ENCODE measurements at regions not wholly inside any gene's neighbourhood (a gene's known extent, or its start where the extent isn't known, plus 50 kb on each side); places are given as distances from the start of the nearest gene placed in this dataset.
"Not testable (repeated sequence)": the region's sequence is repeated elsewhere in the genome, so short reads cannot be mapped to it uniquely, and the experiment has no call there.

GRCh38 chr20:12098421-12098820, 180.7 kb downstream of the BTBD3 start:
- Mint-ChIP-seq H3K4me1 (no peaks in the 10 kb centered on the region), H3K9me3 (no peaks in the 10 kb centered on the region), H3K36me3 (no peaks in the 10 kb centered on the region), H3K27me3 (no peaks in the 10 kb centered on the region), H3K4me3 (no peak overlapping the region), H3K27ac (no peak overlapping the region)
- ATAC-seq (replicated peaks) (no peak), DNase-seq (no peak)

DNA sequence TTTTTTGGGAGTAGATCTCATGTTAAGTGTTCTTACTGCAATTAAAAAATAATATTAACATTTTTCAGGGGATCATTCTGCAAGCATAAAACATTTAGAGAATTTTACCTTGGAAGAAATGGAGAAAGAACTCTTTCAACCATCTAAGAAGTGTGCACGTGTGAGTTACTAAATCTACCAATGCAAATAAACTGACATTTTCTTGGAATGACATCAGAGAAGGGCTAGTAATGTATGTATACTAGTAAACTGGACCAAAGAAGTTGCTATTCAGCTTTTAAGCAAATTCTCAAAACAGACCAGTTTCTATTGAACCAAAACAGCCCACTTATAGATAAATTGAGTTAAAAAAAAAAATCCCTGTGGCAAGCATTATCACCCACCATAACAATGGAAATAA, 191.2 kb downstream of the BTBD3 start:
- DNase-seq (no peak), ATAC-seq (replicated peaks) (no peak)
- peaks cover 0 to 6% of the 10 kb centered on the region in 2 donors for H3K4me1 Mint-ChIP-seq
- peaks cover 0 to 5% of the 10 kb centered on the region in 2 donors for H3K27me3 Mint-ChIP-seq
- no peak overlapping the region for H3K4me3 Mint-ChIP-seq
- peaks cover 5 to 6% of the 10 kb centered on the region in 2 donors for H3K9me3 Mint-ChIP-seq
- H3K27ac Mint-ChIP-seq: no peak overlapping the region
- H3K36me3 Mint-ChIP-seq: no peaks in the 10 kb centered on the region

- Mint-ChIP-seq H3K36me3 (no peaks in the 10 kb centered on the region), H3K27me3 (peaks cover 0 to 9% of the 10 kb centered on the region in 2 donors), H3K27ac (no peak overlapping the region), H3K4me1 (peaks cover 2 to 10% of the 10 kb centered on the region in 2 donors), H3K9me3 (peaks cover 5 to 6% of the 10 kb centered on the region in 2 donors), H3K4me3 (no peak overlapping the region)
- DNase-seq (no peak), ATAC-seq (replicated peaks) (no peak)
These were observed 192.6 kb downstream of the BTBD3 start for GRCh38 chr20:12110274-12110673.

DNA sequence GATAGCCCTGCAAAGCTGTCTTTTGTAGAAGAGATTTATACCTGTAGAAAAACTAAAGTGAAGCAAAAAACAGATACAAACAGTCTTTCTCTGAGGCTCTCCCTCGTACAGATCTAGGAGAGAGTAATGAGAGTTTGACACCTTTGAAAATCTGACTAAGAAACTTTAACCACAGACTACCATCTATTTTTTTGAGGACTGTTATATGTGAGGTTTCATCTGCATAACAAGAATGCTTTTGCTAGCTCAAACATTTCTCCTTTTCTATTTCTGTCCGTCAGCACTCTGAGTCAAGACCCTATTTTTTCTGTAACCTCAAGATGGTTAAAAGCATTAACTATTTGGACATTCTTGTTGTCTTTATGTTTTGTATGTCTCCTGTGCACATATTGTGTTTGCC, 193.0 kb downstream of the BTBD3 start:
- DNase-seq: no peak
- Mint-ChIP-seq H3K4me3 (no peak overlapping the region), H3K4me1 (peaks cover 2 to 10% of the 10 kb centered on the region in 2 donors), H3K36me3 (no peaks in the 10 kb centered on the region), H3K27me3 (peaks cover 0 to 9% of the 10 kb centered on the region in 2 donors), H3K27ac (no peak overlapping the region), H3K9me3 (peaks cover 5 to 6% of the 10 kb centered on the region in 2 donors)
- ATAC-seq (replicated peaks): no peak

- H3K4me3 Mint-ChIP-seq: no peak overlapping the region
- ATAC-seq (replicated peaks): no peak
These were observed 193.9 kb downstream of the BTBD3 start for GRCh38 chr20:12111431-12112088.

DNA sequence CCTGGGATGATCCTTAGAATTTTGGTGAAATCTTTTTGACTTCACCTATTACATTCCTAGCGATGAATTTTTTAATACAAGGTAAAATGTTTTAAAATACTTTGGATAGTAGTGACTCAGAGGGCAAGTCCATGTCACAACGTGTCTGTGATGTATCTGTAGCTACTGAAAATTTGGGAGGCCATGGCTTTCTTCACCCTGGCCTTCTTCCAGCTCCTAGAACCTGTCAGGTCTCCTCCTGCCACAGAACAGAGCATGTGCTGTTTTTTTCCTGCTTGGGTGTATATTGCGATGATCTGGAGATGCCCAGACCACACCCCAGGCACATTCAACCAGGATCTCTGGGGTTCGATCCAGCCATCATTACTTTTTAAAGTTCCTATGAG, 194.4 kb downstream of the BTBD3 start:
- DNase-seq: no peak
- no peak for ATAC-seq (replicated peaks)
- peaks cover 0 to 9% of the 10 kb centered on the region in 2 donors for H3K27me3 Mint-ChIP-seq
- peaks cover 3 to 4% of the 10 kb centered on the region in 2 donors for H3K9me3 Mint-ChIP-seq
- no peak overlapping the region for H3K27ac Mint-ChIP-seq
- H3K36me3 Mint-ChIP-seq: no peaks in the 10 kb centered on the region
- H3K4me3 Mint-ChIP-seq: no peak overlapping the region
- peaks cover 2 to 10% of the 10 kb centered on the region in 2 donors for H3K4me1 Mint-ChIP-seq

More at GRCh38 chr20:12111431-12112088, 193.9 kb downstream of the BTBD3 start:
- peaks cover 2 to 10% of the 10 kb centered on the region in 2 donors for H3K4me1 Mint-ChIP-seq
- peaks cover 0 to 9% of the 10 kb centered on the region in 2 donors for H3K27me3 Mint-ChIP-seq
- peaks cover 5 to 6% of the 10 kb centered on the region in 2 donors for H3K9me3 Mint-ChIP-seq
- no peak for DNase-seq
- no peak overlapping the region for H3K27ac Mint-ChIP-seq
- no peaks in the 10 kb centered on the region for H3K36me3 Mint-ChIP-seq

GRCh38 chr20:12112665-12113064, 195.0 kb downstream of the BTBD3 start:
- Mint-ChIP-seq H3K4me1 (peaks cover 2 to 10% of the 10 kb centered on the region in 2 donors), H3K27ac (no peak overlapping the region), H3K36me3 (no peaks in the 10 kb centered on the region), H3K9me3 (no peaks in the 10 kb centered on the region), H3K4me3 (no peak overlapping the region), H3K27me3 (peaks cover 0 to 9% of the 10 kb centered on the region in 2 donors)
- DNase-seq (no peak), ATAC-seq (replicated peaks) (no peak)

DNA sequence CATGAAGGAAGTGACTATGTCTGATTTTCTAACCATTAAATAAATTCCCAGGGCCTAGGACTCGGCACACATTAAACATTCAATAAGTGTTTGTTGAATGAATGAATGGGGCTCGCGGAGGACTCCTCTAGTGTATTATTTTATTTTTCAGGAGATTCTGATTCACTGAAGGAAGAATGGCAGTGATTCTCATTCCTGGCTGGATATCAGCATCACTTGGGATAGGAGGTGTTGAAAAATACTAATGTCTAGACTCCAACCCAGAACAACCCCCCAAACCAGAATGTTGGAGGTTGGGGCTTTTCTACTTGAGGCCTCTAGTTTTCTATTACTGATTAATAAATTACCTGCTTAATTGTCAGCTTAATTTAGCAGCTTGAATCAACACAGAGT, 195.4 kb downstream of the BTBD3 start:
- no peaks in the 10 kb centered on the region for H3K9me3 Mint-ChIP-seq
- ATAC-seq (replicated peaks): no peak
- DNase-seq: no peak
- no peaks in the 10 kb centered on the region for H3K36me3 Mint-ChIP-seq
- H3K4me3 Mint-ChIP-seq: no peak overlapping the region
- H3K27ac Mint-ChIP-seq: no peak overlapping the region
- H3K27me3 Mint-ChIP-seq: peaks cover 0 to 9% of the 10 kb centered on the region in 2 donors
- H3K4me1 Mint-ChIP-seq: peaks cover 2 to 10% of the 10 kb centered on the region in 2 donors

- DNase-seq: no peak
- peaks cover 2 to 10% of the 10 kb centered on the region in 2 donors for H3K4me1 Mint-ChIP-seq
- no peak overlapping the region for H3K27ac Mint-ChIP-seq
These were observed 196.0 kb downstream of the BTBD3 start for GRCh38 chr20:12113468-12114371.

DNA sequence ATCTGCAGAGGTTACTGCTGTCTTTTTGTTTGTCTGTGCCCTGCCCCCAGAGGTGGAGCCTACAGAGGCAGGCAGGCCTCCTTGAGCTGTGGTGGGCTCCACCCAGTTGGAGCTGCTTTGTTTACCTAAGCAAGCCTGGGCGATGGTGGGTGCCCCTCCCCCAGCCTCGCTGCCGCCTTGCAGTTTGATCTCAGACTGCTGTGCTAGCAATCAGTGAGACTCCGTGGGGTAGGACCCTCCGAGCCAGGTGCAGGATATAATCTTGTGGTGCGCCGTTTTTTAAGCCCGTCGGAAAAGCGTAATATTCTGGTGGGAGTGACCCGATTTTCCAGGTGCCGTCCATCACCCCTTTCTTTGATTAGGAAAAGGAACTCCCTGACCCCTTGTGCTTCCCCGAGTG, 211.4 kb downstream of the BTBD3 start:
- not testable (repeated sequence) for H3K27ac Mint-ChIP-seq; H3K36me3 Mint-ChIP-seq; ATAC-seq (replicated peaks)

More at GRCh38 chr20:12113468-12114371, 196.0 kb downstream of the BTBD3 start:
- Mint-ChIP-seq H3K36me3 (no peaks in the 10 kb centered on the region), H3K9me3 (no peaks in the 10 kb centered on the region), H3K4me3 (no peak overlapping the region), H3K27me3 (peaks cover 0 to 9% of the 10 kb centered on the region in 2 donors)
- peak in 1 of 2 donors; percentile 42 for ATAC-seq (replicated peaks)

DNA sequence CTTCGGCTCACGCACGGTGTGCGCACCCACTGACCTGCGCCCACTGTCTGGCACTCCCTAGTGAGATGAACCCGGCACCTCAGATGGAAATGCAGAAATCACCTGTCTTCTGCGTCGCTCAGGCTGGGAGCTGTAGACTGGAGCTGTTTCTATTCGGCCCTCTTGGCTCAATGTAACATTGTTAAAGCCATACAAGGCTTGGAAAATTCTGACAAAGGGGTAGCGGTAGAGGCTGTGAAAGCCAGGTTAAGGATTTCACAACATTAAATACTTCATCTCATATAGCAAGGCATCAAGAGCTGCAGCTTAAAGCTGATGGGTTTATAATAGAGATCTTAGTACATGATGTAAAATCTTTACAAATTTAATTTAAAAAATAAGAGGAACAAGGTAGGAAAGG, 211.8 kb downstream of the BTBD3 start:
- H3K4me1 Mint-ChIP-seq; H3K36me3 Mint-ChIP-seq; DNase-seq; H3K27me3 Mint-ChIP-seq; H3K9me3 Mint-ChIP-seq; ATAC-seq (replicated peaks); H3K4me3 Mint-ChIP-seq; H3K27ac Mint-ChIP-seq: not testable (repeated sequence)

More for the DNA sequence above, 211.4 kb downstream of the BTBD3 start:
- not testable (repeated sequence) for DNase-seq, H3K4me3 Mint-ChIP-seq, H3K4me1 Mint-ChIP-seq, H3K27me3 Mint-ChIP-seq, H3K9me3 Mint-ChIP-seq

- no peak for DNase-seq
- Mint-ChIP-seq H3K27ac (no peak overlapping the region), H3K4me3 (no peak overlapping the region), H3K9me3 (peaks cover 0 to 2% of the 10 kb centered on the region in 2 donors), H3K4me1 (no peaks in the 10 kb centered on the region), H3K27me3 (no peaks in the 10 kb centered on the region), H3K36me3 (no peaks in the 10 kb centered on the region)
- no peak for ATAC-seq (replicated peaks)
These were observed 213.1 kb downstream of the BTBD3 start for GRCh38 chr20:12130781-12131180.

- no peak overlapping the region for H3K4me3 Mint-ChIP-seq
- no peaks in the 10 kb centered on the region for H3K36me3 Mint-ChIP-seq
- no peaks in the 10 kb centered on the region for H3K4me1 Mint-ChIP-seq
- H3K9me3 Mint-ChIP-seq: peaks cover 5 to 7% of the 10 kb centered on the region in 2 donors
- no peaks in the 10 kb centered on the region for H3K27me3 Mint-ChIP-seq
- no peak overlapping the region for H3K27ac Mint-ChIP-seq
- DNase-seq: no peak
- no peak for ATAC-seq (replicated peaks)
These were observed 215.9 kb downstream of the BTBD3 start for GRCh38 chr20:12133553-12133952.

GRCh38 chr20:12145951-12146350, 228.3 kb downstream of the BTBD3 start:
- ATAC-seq (replicated peaks); H3K27ac Mint-ChIP-seq; DNase-seq; H3K36me3 Mint-ChIP-seq; H3K9me3 Mint-ChIP-seq; H3K27me3 Mint-ChIP-seq; H3K4me3 Mint-ChIP-seq: not testable (repeated sequence)
- peaks cover 4 to 18% of the 10 kb centered on the region in 2 donors for H3K4me1 Mint-ChIP-seq

GRCh38 chr20:12152996-12153395, 235.3 kb downstream of the BTBD3 start:
- ATAC-seq (replicated peaks): no peak

More at GRCh38 chr20:12152996-12153395, 235.3 kb downstream of the BTBD3 start:
- Mint-ChIP-seq H3K4me3 (no peak overlapping the region), H3K27me3 (no peaks in the 10 kb centered on the region), H3K27ac (no peak overlapping the region), H3K36me3 (no peaks in the 10 kb centered on the region), H3K9me3 (no peaks in the 10 kb centered on the region), H3K4me1 (no peaks in the 10 kb centered on the region)
- DNase-seq: no peak
